ENCODE measurements at regions not wholly inside any gene's neighbourhood (a gene's known extent, or its start where the extent isn't known, plus 50 kb on each side); places are given as distances from the start of the nearest gene placed in this dataset.
"Not testable (repeated sequence)": the region's sequence is repeated elsewhere in the genome, so short reads cannot be mapped to it uniquely, and the experiment has no call there.

DNA sequence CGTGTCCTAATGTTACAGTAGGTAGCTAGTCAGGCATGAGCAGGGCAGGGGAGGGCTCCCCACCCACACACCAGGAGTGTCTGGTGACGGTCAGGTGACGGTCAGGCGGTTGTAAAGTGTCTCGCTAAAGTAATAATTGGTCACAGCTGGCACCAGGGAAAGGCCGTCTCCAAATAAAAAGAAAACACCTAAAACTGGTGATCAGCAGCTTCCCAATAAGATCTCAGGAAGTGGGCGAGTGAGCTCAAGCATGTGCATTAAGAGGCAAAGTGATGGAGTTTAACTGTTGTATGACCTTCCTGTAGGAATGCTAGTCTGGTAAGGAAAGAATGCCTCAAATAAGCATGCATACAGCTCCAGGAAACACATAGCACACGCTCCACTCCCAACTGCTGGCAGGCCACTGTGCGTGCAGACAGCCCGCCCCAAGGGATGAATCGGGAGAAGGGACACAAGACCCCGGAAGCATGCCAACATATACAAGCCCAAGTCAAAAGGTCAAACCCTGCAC, 177.1 kb downstream of the RNF144A start:
- no peak for DNase-seq

DNA sequence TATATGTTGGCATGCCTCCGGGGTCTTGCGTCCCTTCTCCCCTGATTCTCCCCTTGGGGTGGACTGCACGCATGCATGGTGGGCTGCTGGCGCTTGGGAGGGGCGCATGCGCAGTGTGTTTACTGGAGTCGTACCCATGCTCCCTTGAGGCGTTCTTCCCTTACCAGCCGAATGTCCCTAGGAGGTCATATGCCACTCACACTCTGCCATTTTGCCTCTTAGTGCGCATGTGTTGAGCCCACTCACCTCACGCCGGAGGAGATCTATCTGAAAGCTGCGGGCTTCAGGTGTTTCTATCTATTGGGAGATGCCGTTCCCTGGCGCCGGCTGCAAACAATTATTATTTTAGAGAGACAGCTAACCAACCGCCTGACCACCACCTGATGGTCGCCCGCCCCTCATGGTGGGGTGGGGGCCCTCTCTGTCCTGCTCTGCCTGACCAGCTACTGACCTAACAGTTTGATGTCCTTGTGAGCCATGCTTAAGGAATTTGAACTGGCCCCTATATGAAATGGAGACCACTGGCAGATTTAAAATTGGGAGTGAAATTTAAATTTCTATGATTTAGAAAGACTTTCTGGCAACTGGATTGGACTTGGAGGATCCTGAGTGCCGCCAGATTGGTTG, 179.6 kb downstream of the RNF144A start:
- no peak for DNase-seq

DNA sequence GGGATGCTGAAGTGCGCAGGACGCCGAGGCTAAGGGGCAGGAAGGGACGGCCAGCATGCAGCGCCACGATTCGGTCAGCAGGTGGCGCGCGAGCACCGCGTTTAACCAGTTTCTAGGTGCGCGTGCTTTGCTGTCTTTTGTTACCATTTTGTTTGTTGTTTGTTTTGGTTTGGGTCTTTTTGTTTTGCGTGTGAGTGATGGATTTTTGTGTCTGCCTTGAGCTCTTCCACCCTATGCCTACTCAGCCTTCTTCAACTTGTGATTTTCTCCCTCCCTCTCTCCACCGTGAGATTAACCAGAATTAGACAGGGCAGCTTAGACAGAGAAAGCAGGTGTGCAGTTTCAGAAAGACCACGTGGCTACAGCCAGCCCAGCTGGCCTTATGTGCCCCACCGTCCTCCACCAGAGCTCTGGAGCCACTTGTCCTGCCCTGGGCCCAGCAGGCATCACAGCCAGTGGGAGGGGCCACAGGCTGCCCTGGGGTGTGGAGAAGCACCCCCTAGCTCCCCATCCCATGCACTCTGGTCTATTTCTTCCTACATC, 180.2 kb downstream of the RNF144A start:
- DNase-seq: peak; percentile 93

DNA sequence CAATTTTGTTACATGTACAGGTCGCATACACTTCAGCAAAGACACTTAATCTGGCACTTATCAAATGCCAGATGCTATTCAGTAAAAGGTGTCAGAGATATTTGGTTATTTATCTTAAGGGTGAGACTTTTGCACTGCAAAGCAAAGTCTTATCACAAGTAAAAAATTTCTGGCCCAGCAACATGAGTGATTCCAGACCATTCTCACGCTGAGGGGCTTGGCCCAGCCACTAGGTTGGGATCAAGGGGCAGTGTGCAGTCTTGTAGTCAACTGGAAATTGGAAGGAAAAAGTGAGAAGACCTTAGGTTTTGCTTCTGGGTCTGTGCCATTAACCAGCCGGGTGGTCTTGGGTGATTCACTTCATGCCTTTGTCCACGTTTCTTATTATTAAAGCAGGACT, 181.6 kb downstream of the RNF144A start:
- no peak for DNase-seq

DNA sequence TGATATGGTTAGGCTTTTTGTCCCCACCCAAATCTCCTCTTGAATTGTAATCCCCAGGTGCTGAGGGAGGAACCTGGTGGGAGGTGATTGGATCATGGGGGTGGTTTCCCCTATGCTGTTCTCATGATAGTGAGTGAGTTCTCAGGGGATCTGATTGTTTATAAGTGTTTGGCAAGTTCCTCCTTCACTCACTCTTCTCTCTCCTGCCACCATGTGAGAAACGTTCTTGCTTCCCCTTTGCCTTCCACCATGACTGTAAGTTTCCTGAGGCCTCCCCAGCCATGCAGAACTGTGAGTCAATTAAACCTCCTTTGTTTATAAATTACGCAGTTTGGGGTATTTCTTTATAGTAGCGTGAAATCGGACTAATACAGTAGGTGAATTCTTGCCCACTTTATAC, 182.5 kb downstream of the RNF144A start:
- DNase-seq: not testable (repeated sequence)

DNA sequence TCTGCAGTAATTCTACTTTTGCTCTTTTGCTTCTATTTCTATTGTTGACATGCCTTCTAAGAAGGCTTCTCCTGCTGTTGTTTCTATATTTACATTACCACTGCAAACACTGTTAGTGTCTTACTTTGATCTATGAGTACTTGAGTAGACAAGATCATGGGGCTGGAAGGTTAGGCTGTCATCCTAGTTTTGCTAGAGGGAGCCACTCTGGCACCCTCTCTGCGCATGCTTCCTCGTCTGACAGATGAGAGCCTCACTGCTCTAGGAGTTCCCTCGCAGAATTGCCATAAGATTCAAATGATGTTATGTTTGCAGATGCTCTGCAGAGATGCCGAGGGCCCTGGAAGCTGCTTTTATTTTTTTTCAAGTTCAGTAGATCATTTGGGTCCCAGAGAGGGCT, 185.6 kb downstream of the RNF144A start:
- DNase-seq: no peak

DNA sequence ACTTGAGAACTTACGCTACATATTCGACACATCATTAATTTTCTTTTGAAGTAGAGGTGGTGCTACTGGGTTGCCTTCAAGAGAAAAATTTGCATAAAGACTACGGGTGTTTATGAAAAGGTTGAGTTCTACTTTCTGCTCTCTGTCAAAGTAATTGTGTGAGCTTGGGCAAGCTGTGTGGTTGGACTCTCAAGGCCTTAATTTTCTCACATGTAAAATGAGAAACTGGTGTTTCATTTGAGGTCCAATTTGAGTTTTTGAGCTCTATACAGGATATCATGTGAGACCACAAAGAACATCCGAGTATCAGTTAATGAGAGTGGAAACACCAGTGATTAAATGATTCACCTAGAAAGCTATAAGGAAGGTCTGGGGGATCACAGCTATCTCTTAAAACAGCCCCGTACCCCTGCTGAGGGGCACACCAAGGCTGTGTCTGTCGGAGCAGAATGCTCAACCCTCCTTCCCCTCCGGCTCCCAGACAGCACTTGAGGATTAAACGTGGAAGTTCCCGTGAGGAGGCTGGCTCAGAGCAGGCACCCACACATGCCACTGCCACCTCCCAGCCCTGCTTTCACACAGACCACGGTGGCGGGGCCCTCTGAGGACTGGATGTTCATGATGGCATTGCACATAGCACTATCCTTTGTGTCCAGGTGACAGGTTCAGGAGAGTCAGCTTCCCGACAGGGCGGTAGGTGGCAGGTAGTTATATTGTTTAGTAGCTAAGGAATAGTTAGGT, 191.8 kb downstream of the RNF144A start:
- no peak for DNase-seq

DNA sequence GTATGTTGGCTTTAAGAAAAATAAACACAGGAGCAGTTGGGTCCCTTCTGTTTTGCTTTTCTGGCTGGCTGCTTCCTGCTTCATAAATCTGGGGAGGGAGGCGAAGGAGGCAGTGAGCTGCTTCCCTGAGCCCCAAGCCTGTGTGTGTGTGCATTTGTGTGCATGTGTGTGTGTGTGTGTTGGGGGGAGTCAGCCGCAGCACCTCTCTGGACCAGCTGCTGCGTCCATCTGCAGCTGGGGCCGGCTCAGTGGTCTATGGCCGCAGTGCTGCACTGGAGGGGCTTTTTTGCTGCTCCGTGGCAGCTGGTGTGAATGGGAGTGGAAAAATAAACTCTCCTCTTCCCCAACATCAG, 192.3 kb downstream of the RNF144A start:
- DNase-seq: peak; percentile 38

DNA sequence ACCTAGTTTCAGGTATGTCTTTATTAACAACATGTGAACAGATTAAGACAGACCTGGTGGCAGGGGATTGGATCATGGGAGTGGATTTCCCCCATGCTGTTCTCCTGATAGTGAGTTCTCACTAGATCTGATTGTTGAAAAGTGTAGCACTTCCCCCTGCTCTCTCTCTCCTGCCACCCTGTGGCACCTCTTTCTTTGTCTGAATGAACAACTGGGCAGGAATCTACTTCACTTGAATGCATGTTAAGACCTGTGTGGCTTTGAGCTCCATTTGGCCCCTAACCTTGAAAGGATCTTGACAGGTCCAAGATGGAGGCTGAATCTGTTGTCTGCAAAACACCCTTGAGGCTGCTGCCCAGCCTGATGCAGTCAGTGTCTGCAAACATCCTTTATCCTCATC, 194.4 kb downstream of the RNF144A start:
- no peak for DNase-seq

DNA sequence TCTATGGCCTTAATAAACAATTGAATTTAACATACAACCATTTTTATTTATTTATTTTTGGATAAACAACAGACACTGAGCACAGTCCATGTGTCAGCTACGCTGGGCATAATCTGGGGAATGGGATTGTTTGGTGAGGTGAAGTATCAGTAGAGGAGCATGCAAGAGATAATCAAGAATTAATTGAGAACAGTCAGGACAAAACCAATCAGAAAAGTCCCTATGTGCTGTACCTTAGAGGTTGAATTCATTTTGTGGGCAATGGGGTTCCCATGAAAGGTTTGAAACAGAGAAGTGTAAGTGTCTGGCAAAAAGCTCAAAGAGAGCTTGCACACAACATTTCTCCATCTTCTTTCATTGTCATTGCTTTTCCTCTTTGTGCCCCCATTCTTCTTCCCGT, 198.2 kb downstream of the RNF144A start:
- DNase-seq: no peak

DNA sequence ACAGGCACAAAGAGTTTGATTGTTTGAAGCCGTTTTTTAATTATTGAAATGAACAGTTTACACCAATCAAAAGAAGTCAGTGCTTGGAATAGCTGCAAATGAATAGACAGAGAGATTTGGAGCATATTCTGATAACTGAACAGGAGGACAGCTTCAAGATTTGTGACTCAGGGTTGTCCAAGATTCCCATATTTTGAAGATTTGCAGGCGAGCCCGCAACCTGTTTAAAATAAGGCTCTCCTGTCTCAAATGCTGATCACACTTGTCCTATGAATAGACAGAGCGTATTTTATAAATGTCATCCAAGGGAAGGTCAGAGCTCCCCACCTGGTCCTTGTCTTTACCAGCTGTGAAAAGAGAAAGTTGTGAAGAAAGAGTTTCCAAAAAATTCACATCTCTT, 198.7 kb downstream of the RNF144A start:
- DNase-seq: no peak

DNA sequence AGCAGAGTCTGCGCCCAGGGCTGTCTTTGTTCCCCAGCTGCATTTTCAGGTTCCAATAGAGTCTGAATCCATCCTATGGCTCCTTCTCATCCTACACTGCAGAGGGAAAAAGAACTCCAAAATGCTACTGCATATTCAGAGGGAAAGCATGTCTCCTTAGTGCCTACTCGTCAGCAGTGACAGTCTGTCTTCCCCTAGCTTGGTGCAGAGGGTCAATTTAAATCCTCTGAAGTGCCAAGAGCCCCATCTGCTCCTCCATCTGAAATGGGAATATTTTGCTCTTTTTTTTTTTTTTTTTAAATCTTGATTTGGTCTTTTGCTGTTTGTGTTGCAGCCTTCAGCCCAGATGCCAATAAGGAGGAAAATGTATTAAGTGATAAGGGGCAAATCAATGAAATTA, 199.3 kb downstream of the RNF144A start:
- DNase-seq: no peak

DNA sequence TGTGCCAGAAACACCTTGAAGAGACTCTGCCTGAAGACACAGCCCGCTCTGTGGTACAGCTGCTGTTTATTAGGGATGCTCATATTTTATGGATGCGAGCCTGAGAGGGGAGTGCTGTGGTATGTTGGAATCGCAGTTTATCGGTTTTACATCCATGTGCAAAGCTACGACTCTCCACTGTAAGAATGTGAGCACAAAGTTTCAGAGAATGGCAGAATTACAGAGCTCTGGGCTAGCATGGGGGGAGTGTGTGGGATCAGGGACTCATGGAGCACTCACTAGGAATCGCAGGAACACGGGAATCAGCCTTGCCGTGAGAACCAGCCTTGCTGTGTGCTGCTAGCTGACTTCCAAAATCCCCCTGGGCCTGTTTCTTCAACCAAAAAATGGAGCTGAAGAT, 199.9 kb downstream of the RNF144A start:
- DNase-seq: no peak

DNA sequence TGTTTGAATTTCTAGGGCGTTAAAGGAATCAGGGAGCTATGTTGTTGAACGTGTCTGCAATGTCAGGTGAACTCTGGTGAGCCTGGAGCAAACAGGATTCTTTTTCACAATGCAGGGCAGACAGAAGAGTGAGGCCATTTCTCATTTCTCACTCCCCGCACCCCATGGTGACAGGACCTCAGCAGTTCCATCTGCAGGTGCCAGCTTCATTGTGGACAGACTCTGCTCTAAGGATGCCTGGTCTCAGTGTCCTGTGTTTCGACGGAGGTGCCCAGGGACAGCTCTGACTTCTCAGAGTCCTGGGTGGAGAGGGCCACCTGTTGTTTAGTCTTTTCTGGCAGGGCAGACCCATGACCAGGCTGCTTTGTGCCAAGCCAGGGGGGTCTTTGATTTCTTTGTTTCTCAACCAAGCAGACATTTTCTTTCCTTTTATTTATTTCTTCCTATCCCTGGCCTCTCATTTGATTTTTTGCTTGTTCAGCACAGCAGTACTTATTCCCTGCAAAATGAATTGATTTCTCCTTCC, 201.5 kb downstream of the RNF144A start:
- no peak for DNase-seq

DNA sequence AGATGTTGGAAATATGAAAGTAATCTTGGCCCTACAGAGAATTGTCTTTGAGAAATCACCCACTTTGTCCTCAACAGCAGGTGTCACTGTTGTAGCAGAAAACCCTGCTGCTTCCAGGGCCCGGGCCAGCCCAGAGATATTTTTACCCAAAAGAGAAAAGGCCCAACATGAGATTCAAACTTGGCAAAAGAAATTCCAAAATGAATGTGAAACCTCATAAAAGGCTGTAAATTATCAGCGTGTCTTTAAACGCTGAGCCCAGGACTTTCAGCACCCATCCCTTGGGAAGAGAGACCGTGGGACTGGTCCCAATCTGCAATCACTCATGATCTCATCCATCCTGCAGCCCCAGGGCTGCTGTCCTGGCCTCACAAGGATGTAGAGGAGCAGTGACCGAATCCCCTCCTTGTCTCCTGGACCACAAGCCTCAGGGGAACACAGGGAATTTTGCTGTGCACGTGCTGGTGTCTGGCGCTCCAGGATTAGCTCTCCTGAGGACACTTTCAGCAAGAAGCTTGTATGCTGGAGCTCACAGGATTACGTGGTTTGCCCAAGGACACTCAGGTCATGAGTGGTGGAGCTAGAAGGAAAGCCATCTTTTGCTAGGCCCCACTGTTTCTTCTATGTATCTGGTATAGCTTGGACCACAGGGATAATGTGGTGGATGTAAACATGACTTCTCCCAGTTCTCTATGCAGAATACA, 202.1 kb downstream of the RNF144A start:
- DNase-seq: peak; percentile 35

DNA sequence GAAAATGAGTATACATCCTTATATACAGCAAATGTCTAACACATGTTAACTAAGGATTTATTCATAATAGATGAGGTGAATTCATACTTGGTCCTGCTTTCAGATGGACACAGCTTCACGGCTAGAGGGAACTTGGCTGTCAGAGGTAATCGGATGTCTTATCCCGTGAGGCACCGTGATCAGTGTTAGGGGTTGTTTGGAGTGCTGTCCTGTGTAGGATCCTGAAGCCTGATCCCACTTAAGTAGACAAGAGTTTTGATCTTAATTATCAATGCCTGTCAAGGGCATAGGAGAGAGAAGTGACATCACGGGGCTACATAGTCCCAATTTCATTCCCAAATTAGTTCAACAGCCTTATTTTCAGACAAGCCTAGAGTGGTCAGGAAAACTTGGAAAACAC, 204.6 kb downstream of the RNF144A start:
- no peak for DNase-seq

DNA sequence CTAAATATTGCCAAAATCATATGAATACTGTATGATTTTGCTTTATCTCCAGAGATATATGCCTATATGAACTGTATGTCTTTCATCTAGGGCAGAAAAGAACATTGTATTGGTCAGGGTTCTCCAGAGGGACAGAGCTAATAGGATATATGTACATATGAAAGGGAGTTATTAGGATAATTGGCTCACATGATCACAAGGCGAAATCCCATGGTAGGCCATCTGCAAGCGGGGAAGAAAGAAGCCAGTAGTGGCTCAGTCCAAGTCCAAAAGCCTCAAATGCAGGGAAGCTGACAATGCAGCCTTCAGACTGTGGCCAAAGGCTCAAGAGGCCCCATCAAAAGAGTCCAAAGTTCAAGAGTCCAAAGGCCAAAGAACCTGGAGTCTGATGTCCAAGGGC, 209.9 kb downstream of the RNF144A start:
- no peak for DNase-seq

DNA sequence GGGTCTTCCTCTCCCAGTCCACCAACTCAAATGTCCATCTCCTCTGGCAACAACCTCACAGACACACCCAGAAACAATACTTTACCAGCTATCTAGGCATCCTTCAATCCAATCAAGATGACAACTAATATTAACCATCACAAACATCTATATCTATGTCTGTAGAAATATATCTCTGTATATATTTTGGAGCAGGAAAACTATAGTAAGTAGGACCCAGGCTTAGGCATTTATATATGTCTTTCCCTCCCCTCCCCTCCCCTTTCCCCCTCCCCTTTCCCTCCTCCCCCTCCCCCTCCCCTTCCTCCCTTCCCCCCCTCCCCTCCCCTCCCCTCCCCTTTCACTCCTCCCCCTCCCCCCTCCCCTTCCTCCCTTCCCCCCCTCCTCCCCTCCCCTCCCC, 210.5 kb downstream of the RNF144A start:
- DNase-seq: no peak

DNA sequence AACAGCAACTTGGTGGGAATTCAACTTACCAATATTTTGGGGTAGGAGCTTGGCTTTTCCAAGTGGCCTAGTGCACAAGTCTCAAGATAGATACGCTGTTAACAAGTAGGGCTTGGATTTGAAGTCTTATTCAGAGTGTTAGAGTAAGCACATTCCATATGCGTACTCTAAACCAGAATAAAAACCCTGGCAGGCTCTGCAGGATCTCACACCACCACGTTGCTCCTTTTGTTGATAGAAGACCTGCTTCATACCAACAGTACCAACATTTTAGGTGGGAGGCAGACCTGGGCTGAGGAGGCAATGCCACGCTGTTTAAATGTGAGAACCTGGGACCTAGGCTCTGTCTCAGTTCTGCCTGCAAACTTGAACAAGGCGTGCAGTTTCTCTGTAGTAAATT, 214.0 kb downstream of the RNF144A start:
- DNase-seq: no peak

DNA sequence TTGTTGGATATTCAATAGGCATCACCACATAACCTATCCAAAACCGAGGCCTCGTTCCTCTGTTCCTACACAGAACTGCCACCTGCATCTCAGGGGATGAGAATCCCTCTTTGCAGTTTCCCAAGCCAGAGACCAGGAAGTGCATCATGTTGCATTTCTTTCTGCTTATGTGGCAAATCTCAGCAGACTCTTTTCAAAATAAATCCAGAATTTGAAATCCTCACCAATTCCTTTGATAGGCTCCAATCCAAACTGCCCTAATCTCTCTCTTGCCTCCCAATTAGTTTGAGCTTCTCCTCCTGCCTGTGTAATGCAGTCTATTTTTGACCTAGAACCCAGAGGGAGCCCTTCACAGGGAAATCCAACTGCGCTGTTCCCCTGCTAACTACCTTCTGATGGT, 215.5 kb downstream of the RNF144A start:
- no peak for DNase-seq

DNA sequence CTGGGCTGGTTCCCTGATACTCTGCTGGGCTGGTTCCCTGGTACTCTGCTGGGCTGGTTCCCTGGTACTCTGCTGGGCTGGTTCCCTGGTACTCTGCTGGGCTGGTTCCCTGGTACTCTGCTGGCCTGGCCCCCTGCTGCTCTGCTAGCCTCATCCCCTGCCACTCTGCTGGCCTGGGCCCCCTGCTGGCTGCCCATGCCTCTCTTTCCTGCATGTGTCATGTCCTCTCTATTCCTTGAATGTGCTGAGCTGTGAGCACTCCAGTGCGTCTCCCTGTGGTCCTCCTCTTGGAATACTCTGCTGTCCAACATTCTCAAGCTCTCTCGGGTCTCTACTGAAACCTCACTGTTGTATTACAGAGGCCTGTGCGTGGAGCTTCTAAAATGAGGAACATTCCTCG, 216.3 kb downstream of the RNF144A start:
- no peak for DNase-seq

DNA sequence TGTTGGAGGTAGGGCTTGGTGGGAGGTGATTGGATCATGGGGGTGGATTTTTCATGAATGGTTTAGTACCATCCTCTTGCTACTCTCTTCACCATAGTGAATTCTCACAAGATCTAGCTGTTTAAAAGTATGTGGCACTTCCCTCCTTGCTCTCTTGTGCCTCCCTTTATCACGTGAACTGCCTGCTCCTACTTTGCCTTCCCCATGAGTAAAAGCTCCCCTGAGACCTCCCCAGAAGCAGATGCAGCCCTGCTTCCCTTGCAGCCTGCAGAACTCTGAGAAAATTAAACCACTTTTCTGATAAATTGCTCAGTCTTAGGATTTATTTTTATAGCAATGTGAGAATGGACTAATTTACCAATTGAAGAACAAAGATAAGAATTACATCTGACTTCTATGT, 223.1 kb downstream of the RNF144A start:
- no peak for DNase-seq

DNA sequence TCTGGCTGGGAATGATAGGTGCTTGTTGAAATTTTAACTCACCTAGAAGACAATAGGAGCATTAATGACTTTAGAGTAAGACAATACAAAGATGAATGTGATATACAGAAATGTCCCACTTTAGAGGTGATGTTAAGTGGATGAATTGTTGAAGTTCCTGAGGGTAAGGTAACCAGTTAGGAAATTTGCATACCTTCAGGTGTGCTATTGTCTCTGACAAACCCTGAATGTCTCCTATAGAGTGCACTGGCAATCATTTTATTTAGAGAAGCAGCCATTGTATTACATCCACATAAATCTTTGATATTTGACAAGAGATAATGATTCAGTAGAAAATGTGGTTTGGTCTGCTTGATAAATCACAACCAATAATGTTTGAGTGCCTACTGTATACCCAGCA, 228.5 kb downstream of the RNF144A start:
- no peak for DNase-seq

DNA sequence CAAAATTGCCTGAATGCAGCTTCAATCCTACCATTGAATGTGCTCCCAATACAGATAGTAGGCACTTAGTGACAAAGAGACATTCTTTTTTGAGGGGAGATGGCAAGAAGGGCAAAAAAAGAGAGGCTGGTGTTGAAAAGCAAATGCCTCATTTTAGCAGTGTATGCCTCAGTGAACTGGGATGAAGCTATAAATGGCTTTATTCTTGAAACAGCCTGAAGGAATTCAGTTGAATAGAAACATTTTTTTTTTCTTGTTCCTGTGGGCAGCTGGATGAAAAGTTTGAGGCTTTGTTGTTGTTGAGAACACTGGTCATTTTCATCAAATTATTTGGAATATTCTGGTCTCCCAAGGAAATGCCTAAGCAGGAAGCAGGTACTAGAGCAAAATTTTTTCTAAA, 228.9 kb downstream of the RNF144A start:
- no peak for DNase-seq
